Mammary epithelial cell (primary cell): ENCODE measurements at regions not wholly inside any gene's neighbourhood (a gene's known extent, or its start where the extent isn't known, plus 50 kb on each side); places are given as distances from the start of the nearest gene placed in this dataset.

Experiments used
- CTCF ChIP-seq, 2 donors: IDR thresholded peaks in 1 of 2; conservative IDR thresholded peaks in 1 of 2; 2 replicates each; pipeline ENCODE4 v1.5.1; 2011 to 2012; ENCODE audit warnings: inconsistent platforms in 2 of 2, low read length in 2 of 2, mild to moderate bottlenecking in 2 of 2, control low read depth in 1 of 2, low read depth in 1 of 2; ENCODE audit not compliant: insufficient read depth in 1 of 2; ENCODE audit errors: extremely low read depth in 1 of 2
- EZH2 ChIP-seq: IDR thresholded peaks from 2 replicates; pipeline ENCODE4 v1.6.1; 2012; ENCODE audit warnings: low read length, inconsistent platforms, borderline replicate concordance

GRCh38 chr10:2989292-2989947 lies 77.9 kb upstream of the PFKP start:
- TF ChIP-seq CTCF (conservative IDR thresholded peaks at IDR 0.05 in 1 of 2, IDR thresholded peaks at IDR 0.05 in 1 of 2; ENCODE audit: extremely low read depth in 1 of 2, insufficient read depth in 1 of 2, low read depth in 1 of 2, low read length in 2 of 2) (no peak), EZH2 (no peak)
